Calu3 (cell line): ENCODE measurements at regions not wholly inside any gene's neighbourhood (a gene's known extent, or its start where the extent isn't known, plus 50 kb on each side); places are given as distances from the start of the nearest gene placed in this dataset.
"Not testable (repeated sequence)": the region's sequence is repeated elsewhere in the genome, so short reads cannot be mapped to it uniquely, and the experiment has no call there.

Experiments
- BruUV-seq: library from RNA; stranded (reverse); fragments of 400-500 nt; replicated peaks from 2 replicates; lab custom pipeline; 2021; lab: Mats Ljungman, UMichigan
- CTCF ChIA-PET: fragments of 300-600 bp; sonication (Branson Sonifier 250); formaldehyde crosslinking; loops from one replicate; lab custom pipeline; 2022; ENCODE audit warnings: antibody characterized with exemption; lab: Charles Lee
- DNase-seq: peaks from one replicate; pipeline ENCODE4 v3.0.0; 2022
- H3K27ac Mint-ChIP-seq: one replicate; pipeline ENCODE4 v1.8.0; 2022; ENCODE audit warnings: mixed read lengths; ENCODE audit not compliant: unreplicated experiment
- H3K27me3 Mint-ChIP-seq: one replicate; pipeline ENCODE4 v1.8.0; 2022; ENCODE audit warnings: mixed read lengths; ENCODE audit not compliant: unreplicated experiment
- H3K36me3 Mint-ChIP-seq: one replicate; pipeline ENCODE4 v1.8.0; 2022; ENCODE audit warnings: mild to moderate bottlenecking, moderate library complexity, mixed read lengths; ENCODE audit not compliant: insufficient read depth, unreplicated experiment
- H3K4me1 Mint-ChIP-seq: one replicate; pipeline ENCODE4 v1.8.0; 2022; ENCODE audit warnings: mild to moderate bottlenecking, low read depth, mixed read lengths; ENCODE audit not compliant: unreplicated experiment
- H3K4me3 Mint-ChIP-seq: one replicate; pipeline ENCODE4 v1.8.0; 2022; ENCODE audit warnings: mild to moderate bottlenecking, low read depth, moderate library complexity, mixed read lengths; ENCODE audit not compliant: unreplicated experiment
- H3K9me3 Mint-ChIP-seq: one replicate; pipeline ENCODE4 v1.8.0; 2022; ENCODE audit warnings: low read depth, mixed read lengths; ENCODE audit not compliant: unreplicated experiment
- intact Hi-C: fragments of 100-400 bp; cut with micrococcal nuclease; formaldehyde crosslinking; loops from one replicate; pipeline ENCODE4 v1.10.0; 2022; ENCODE audit not compliant: unreplicated experiment
- TF ChIP-seq, protein P1 (sequence below): fragments of 200-600 bp; IDR thresholded peaks from one replicate; pipeline ENCODE4 v1.8.0; 2022; ENCODE audit warnings: antibody characterized with exemption; ENCODE audit not compliant: unreplicated experiment

DNA sequence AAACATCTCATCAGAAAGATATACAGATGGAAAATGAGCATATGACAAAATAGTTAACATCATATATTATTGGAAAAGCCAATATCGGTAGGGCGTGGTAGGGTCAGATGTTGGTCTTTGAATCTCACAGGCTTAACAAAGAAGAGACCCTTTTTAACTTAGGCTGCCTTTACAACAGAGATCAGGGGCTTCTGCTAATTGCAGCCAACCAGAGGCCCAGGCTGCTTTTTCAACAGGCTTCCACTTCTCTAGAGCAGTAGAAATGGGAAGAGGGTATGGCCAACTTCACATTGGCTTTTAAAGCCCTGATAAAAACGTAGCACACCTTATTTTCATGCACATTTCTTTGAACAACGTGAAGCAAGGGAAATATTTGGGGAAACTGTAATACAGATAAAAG lies 764.3 kb upstream of the CTNND2 start:
- TF ChIP-seq, protein P1, sequence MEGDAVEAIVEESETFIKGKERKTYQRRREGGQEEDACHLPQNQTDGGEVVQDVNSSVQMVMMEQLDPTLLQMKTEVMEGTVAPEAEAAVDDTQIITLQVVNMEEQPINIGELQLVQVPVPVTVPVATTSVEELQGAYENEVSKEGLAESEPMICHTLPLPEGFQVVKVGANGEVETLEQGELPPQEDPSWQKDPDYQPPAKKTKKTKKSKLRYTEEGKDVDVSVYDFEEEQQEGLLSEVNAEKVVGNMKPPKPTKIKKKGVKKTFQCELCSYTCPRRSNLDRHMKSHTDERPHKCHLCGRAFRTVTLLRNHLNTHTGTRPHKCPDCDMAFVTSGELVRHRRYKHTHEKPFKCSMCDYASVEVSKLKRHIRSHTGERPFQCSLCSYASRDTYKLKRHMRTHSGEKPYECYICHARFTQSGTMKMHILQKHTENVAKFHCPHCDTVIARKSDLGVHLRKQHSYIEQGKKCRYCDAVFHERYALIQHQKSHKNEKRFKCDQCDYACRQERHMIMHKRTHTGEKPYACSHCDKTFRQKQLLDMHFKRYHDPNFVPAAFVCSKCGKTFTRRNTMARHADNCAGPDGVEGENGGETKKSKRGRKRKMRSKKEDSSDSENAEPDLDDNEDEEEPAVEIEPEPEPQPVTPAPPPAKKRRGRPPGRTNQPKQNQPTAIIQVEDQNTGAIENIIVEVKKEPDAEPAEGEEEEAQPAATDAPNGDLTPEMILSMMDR: no peak
- Mint-ChIP-seq H3K36me3 (no peaks in the 10 kb centered on the region), H3K4me1 (no peaks in the 10 kb centered on the region), H3K27me3 (no peaks in the 10 kb centered on the region), H3K27ac (no peak overlapping the region), H3K9me3 (peaks cover 21% of the 10 kb centered on the region), H3K4me3 (no peak overlapping the region)
- CTCF ChIA-PET: no interaction called here
- DNase-seq: no peak
- intact Hi-C loops: no loop called here
- no TSS peak for BruUV-seq

DNA sequence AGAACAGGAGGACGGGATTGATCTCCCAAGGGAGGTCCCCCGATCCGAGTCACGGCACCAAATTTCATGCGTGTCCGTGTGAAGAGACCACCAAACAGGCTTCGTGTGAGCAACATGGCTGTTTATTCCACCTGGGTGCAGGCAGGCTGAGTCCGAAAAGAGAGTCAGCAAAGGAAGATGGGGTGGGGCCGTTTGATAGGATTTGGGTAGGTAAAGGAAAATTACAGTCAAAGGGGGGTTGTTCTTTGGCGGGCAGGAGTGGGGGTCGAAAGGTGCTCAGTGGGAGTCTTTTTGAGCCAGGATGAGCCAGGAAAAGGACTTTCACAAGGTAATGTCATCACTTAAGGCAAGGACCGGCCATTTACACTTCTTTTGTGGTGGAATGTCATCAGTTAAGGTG lies 763.6 kb upstream of the CTNND2 start:
- CTCF ChIA-PET, H3K36me3 Mint-ChIP-seq, intact Hi-C loops, BruUV-seq, H3K27ac Mint-ChIP-seq, H3K27me3 Mint-ChIP-seq, H3K4me3 Mint-ChIP-seq, H3K4me1 Mint-ChIP-seq, DNase-seq: not testable (repeated sequence)
- peaks cover 21% of the 10 kb centered on the region for H3K9me3 Mint-ChIP-seq

GRCh38 chr5:12665772-12666171 lies 761.5 kb upstream of the CTNND2 start:
- H3K4me1 Mint-ChIP-seq, BruUV-seq, CTCF ChIA-PET, H3K4me3 Mint-ChIP-seq, H3K27ac Mint-ChIP-seq, DNase-seq, H3K36me3 Mint-ChIP-seq, intact Hi-C loops, H3K27me3 Mint-ChIP-seq: not testable (repeated sequence)
- H3K9me3 Mint-ChIP-seq: peaks cover 24% of the 10 kb centered on the region

- BruUV-seq: no TSS peak
- TF ChIP-seq, protein P1: no peak
- Mint-ChIP-seq H3K9me3 (peaks cover 27% of the 10 kb centered on the region), H3K27me3 (no peaks in the 10 kb centered on the region), H3K4me1 (no peaks in the 10 kb centered on the region), H3K27ac (no peak overlapping the region), H3K36me3 (no peaks in the 10 kb centered on the region), H3K4me3 (no peak overlapping the region)
- intact Hi-C loops: no loop called here
- DNase-seq: no peak
- CTCF ChIA-PET: no interaction called here
Measured at GRCh38 chr5:12662545-12663314, 758.5 kb upstream of the CTNND2 start.

DNA sequence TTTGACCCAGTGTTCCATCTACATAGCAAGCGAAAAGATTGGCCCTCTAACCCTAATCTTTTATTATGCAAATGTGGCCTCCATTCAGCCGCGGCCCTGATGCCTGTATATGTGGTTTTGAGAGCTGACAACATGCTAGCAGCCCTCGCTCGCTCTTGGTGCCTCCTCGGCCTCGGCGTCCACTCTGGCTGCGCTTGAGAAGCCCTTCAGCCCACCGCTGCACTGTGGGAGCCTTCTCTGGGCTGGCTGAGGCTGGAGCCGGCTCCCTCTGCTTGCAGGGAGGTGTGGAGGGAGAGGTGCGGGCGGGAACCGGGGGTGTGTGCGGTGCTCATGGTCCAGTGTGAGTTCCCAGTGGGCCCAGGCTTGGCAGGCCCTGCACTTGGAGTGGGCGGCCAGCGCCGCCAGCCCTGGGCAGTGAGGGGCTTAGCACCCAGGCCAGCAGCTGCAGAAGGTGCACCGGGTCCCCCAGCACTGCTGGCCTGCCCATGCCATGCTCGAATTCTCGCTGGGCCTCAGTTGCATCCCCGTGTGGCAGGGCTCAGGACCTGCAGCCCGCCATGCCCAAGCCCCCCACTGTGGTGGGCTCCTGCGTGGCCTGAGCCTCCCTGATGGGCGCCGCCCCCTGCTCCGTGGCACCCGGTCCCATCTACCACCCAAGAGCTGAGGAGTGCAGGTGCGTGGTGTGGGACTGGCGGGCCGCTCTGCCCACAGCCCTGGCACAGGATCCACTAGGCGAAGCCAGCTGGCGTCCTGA lies 757.5 kb upstream of the CTNND2 start:
- CTCF ChIA-PET: no interaction called here
- no peak for DNase-seq
- no peak overlapping the region for H3K4me3 Mint-ChIP-seq
- no peaks in the 10 kb centered on the region for H3K4me1 Mint-ChIP-seq
- no peaks in the 10 kb centered on the region for H3K36me3 Mint-ChIP-seq
- peaks cover 30% of the 10 kb centered on the region for H3K9me3 Mint-ChIP-seq
- BruUV-seq: no TSS peak
- H3K27me3 Mint-ChIP-seq: no peaks in the 10 kb centered on the region
- H3K27ac Mint-ChIP-seq: no peak overlapping the region
- TF ChIP-seq, protein P1: no peak
- intact Hi-C loops: no loop called here

DNA sequence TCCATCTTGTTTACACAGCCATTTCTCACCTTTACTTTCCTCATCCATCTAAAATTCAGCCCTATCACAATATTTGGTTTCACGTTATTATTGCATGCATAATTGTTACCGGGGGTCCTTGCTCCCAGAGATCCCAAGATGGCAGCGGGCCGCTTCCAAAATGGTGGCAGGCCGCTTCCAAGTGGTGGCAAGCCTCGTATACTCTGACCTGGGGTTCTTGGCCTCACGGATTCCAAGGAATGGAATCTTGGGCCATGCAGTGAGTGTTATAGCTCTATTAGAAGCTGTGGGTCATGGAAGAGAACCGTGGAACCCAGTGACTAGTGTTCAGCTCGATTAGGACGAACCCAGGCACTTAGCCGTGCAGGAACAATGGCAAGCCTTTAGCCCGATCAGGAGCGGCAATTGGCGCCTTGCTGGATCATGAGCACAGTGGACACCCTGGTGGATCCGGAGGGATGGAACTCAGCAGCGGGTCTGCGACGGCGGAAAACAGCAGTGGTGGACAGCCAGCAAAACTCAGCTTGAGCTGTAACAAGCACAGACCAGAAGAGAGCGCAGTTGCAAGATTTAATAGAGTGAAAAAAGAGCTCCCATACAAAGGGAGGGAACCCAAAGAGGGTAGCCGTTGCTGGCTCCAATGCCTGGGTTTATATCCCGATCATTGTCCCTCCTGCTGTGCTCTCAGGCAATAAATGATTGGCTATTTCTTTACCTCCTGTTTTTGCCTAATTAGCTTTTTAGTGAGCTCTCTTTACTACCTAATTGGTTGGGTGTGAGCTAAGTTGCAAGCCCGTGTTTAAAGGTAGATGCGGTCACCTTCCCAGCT lies 756.2 kb upstream of the CTNND2 start:
- H3K36me3 Mint-ChIP-seq, DNase-seq, H3K27ac Mint-ChIP-seq, H3K4me3 Mint-ChIP-seq, intact Hi-C loops, BruUV-seq, H3K4me1 Mint-ChIP-seq, CTCF ChIA-PET, H3K27me3 Mint-ChIP-seq: not testable (repeated sequence)
- H3K9me3 Mint-ChIP-seq: peaks cover 28% of the 10 kb centered on the region
